ENCODE measurements at regions not wholly inside any gene's neighbourhood (a gene's known extent, or its start where the extent isn't known, plus 50 kb on each side); places are given as distances from the start of the nearest gene placed in this dataset.

DNA sequence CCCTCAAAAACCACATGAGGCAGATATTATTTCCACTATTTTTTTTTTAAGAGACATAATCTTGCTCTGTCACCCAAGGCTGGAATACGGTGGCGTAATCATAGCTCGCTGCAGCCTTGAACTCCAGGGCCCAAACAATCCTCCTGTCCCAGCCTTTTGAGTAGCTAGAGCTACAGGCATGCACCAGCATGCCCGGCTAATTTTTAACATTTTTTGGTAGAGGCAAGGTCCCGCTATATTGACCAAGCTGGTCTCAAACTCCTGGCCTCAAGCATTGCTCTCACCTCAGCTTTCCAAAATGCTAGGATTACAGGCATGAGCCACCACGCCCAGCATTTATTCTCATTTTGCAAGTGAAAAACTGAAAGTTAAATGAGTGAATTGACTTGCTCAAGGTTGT is 50.8 kb upstream of the PIAS1 start:
- no peaks in the 10 kb centered on the region for H3K36me3 ChIP-seq (replicated peaks; ENCODE audit: control insufficient read depth, insufficient read depth, low read length)
- DNase-seq, result no peak
- no peaks in the 10 kb centered on the region for H3K27me3 ChIP-seq (ENCODE audit: control insufficient read depth, insufficient read depth, low read length)
- no peak overlapping the region for H3K4me3 ChIP-seq (ENCODE audit: insufficient read depth, low read depth, low read length)

Measured in H7 (cell line).